ENCODE measurements at regions not wholly inside any gene's neighbourhood (a gene's known extent, or its start where the extent isn't known, plus 50 kb on each side); places are given as distances from the start of the nearest gene placed in this dataset.

- DNase-seq, result no peak
- no peak for ATAC-seq
- H2AFZ ChIP-seq (ENCODE audit: low read length), result peak overlapping the region; percentile 42; the same call in 1 of the 2 replicates
- TF ChIP-seq CTCF (conservative IDR thresholded peaks at IDR 0.05; ENCODE audit: low read depth, low read length) (no peak), EZH2phosphoT487 (IDR thresholded peaks at IDR 0.05; ENCODE audit: borderline replicate concordance, low read length) (no peak), EZH2 (IDR thresholded peaks at IDR 0.05; ENCODE audit: low read length, unreplicated experiment) (no peak)
- H3K27ac ChIP-seq (ENCODE audit: low read length), result no peak overlapping the region
- intact Hi-C loops (cut with micrococcal nuclease), result no loop called here
- no peaks in the 10 kb centered on the region for H3K79me2 ChIP-seq (ENCODE audit: low read length)
- no peaks in the 10 kb centered on the region for H3K9me3 ChIP-seq (ENCODE audit: low read length)
- no peaks in the 10 kb centered on the region for H3K9me2 ChIP-seq (replicated peaks; ENCODE audit: low read length)
- no peaks in the 10 kb centered on the region for H3K36me3 ChIP-seq (ENCODE audit: low read depth, low read length)
- no peak overlapping the region for H3K9ac ChIP-seq (ENCODE audit: low read length)
- H3K4me1 ChIP-seq (ENCODE audit: insufficient read depth, low read length), result peaks cover 10% of the 10 kb centered on the region
- no peaks in the 10 kb centered on the region for H4K20me1 ChIP-seq (ENCODE audit: low read length)
- BruUV-seq (replicated peaks), result no TSS peak
- ChIA-PET CTCF (no interaction called here), POLR2A (ENCODE audit: unreplicated experiment) (no interaction called here)
- H3K27me3 ChIP-seq (ENCODE audit: low read length), result no peaks in the 10 kb centered on the region
- H3K4me2 ChIP-seq (ENCODE audit: low read length), result peak overlapping the region; percentile 30
- H3F3A ChIP-seq (ENCODE audit: low read length, unreplicated experiment), result no peaks in the 10 kb centered on the region
- H3K4me3 ChIP-seq (ENCODE audit: low read length), result no peak overlapping the region
These were observed 63.6 kb upstream of the BOC start for GRCh38 chr3:113147681-113148261.

GRCh38 chr3:113148284-113148683, 63.1 kb upstream of the BOC start:
- DNase-seq, result peak; percentile 73
- H3K9me2 ChIP-seq (replicated peaks; ENCODE audit: low read length), result no peaks in the 10 kb centered on the region
- H2AFZ ChIP-seq (ENCODE audit: low read length), result peak overlapping the region; percentile 42; the same call in 1 of the 2 replicates
- no TSS peak for BruUV-seq (replicated peaks)
- H3K4me2 ChIP-seq (ENCODE audit: low read length), result peak overlapping the region; percentile 30
- no peak for TF ChIP-seq CTCF (conservative IDR thresholded peaks at IDR 0.05; ENCODE audit: low read depth, low read length)
- TF ChIP-seq EZH2 (IDR thresholded peaks at IDR 0.05; ENCODE audit: low read length, unreplicated experiment), result no peak
- no peak for TF ChIP-seq EZH2phosphoT487 (IDR thresholded peaks at IDR 0.05; ENCODE audit: borderline replicate concordance, low read length)
- no peaks in the 10 kb centered on the region for H3K79me2 ChIP-seq (ENCODE audit: low read length)
- H3K9ac ChIP-seq (ENCODE audit: low read length), result no peak overlapping the region
- ChIA-PET CTCF (no interaction called here), POLR2A (ENCODE audit: unreplicated experiment) (no interaction called here)
- no peaks in the 10 kb centered on the region for H3K27me3 ChIP-seq (ENCODE audit: low read length)
- H3K36me3 ChIP-seq (ENCODE audit: low read depth, low read length), result no peaks in the 10 kb centered on the region
- no peaks in the 10 kb centered on the region for H3K9me3 ChIP-seq (ENCODE audit: low read length)
- peak; percentile 85 for ATAC-seq
- no peak overlapping the region for H3K4me3 ChIP-seq (ENCODE audit: low read length)
- peaks cover 15% of the 10 kb centered on the region for H3K4me1 ChIP-seq (ENCODE audit: insufficient read depth, low read length)
- no peak overlapping the region for H3K27ac ChIP-seq (ENCODE audit: low read length)
- H3F3A ChIP-seq (ENCODE audit: low read length, unreplicated experiment), result no peaks in the 10 kb centered on the region
- no peaks in the 10 kb centered on the region for H4K20me1 ChIP-seq (ENCODE audit: low read length)
- intact Hi-C loops (cut with micrococcal nuclease), result no loop called here

GRCh38 chr3:113150250-113150649, 61.1 kb upstream of the BOC start:
- TF ChIP-seq EZH2phosphoT487 (IDR thresholded peaks at IDR 0.05; ENCODE audit: borderline replicate concordance, low read length) (no peak), EZH2 (IDR thresholded peaks at IDR 0.05; ENCODE audit: low read length, unreplicated experiment) (no peak), CTCF (conservative IDR thresholded peaks at IDR 0.05; ENCODE audit: low read depth, low read length) (no peak)
- no peak overlapping the region for H3K9ac ChIP-seq (ENCODE audit: low read length)
- no peak overlapping the region for H3K4me3 ChIP-seq (ENCODE audit: low read length)
- ATAC-seq (no peak), DNase-seq (no peak)
- no peaks in the 10 kb centered on the region for H3K9me3 ChIP-seq (ENCODE audit: low read length)
- H2AFZ ChIP-seq (ENCODE audit: low read length), result no peak overlapping the region
- no peaks in the 10 kb centered on the region for H3F3A ChIP-seq (ENCODE audit: low read length, unreplicated experiment)
- H4K20me1 ChIP-seq (ENCODE audit: low read length), result no peaks in the 10 kb centered on the region
- no peaks in the 10 kb centered on the region for H3K27me3 ChIP-seq (ENCODE audit: low read length)
- no TSS peak for BruUV-seq (replicated peaks)
- no peak overlapping the region for H3K27ac ChIP-seq (ENCODE audit: low read length)
- H3K36me3 ChIP-seq (ENCODE audit: low read depth, low read length), result no peaks in the 10 kb centered on the region
- no peaks in the 10 kb centered on the region for H3K9me2 ChIP-seq (replicated peaks; ENCODE audit: low read length)
- peaks cover 25% of the 10 kb centered on the region for H3K4me1 ChIP-seq (ENCODE audit: insufficient read depth, low read length)
- POLR2A ChIA-PET (ENCODE audit: unreplicated experiment), result no interaction called here
- no peaks in the 10 kb centered on the region for H3K79me2 ChIP-seq (ENCODE audit: low read length)
- CTCF ChIA-PET, result no interaction called here
- no peak overlapping the region for H3K4me2 ChIP-seq (ENCODE audit: low read length)
- intact Hi-C loops (cut with micrococcal nuclease), result no loop called here
